HG03432 (cell line): ENCODE measurements at regions not wholly inside any gene's neighbourhood (a gene's known extent, or its start where the extent isn't known, plus 50 kb on each side); places are given as distances from the start of the nearest gene placed in this dataset.
A peak's percentile ranks its signal among the peaks of the same experiment; 100 is the strongest.

Experiments
- ATAC-seq: cut with Tn5 transposase; IDR thresholded peaks from one replicate; pipeline ENCODE4 v1.9.1; 2021; ENCODE audit warnings: mild to moderate bottlenecking, moderate library complexity; ENCODE audit not compliant: unreplicated experiment

- ATAC-seq: peak; percentile 85
These were observed 103.0 kb upstream of the ARHGEF26 start for GRCh38 chr3:154018100-154018696.

- no peak for ATAC-seq
These were observed 98.6 kb upstream of the ARHGEF26 start for GRCh38 chr3:154022606-154023005.

- no peak for ATAC-seq
These were observed 98.0 kb upstream of the ARHGEF26 start for GRCh38 chr3:154023148-154023547.

- no peak for ATAC-seq
These were observed 96.2 kb upstream of the ARHGEF26 start for GRCh38 chr3:154025007-154025406.

- no peak for ATAC-seq
These were observed 91.3 kb upstream of the ARHGEF26 start for GRCh38 chr3:154029926-154030325.

- no peak for ATAC-seq
These were observed 86.3 kb upstream of the ARHGEF26 start for GRCh38 chr3:154034797-154035330.

- ATAC-seq: no peak
These were observed 80.9 kb upstream of the ARHGEF26 start for GRCh38 chr3:154040283-154040682.

GRCh38 chr3:154044671-154045070, 76.5 kb upstream of the ARHGEF26 start:
- no peak for ATAC-seq

GRCh38 chr3:154050216-154050615, 71.0 kb upstream of the ARHGEF26 start:
- no peak for ATAC-seq

GRCh38 chr3:154050766-154051165, 70.4 kb upstream of the ARHGEF26 start:
- no peak for ATAC-seq

- ATAC-seq: no peak
These were observed 61.4 kb upstream of the ARHGEF26 start for GRCh38 chr3:154059833-154060232.

- ATAC-seq: no peak
These were observed 60.8 kb upstream of the ARHGEF26 start for GRCh38 chr3:154060238-154061000.

- ATAC-seq: no peak
These were observed 60.2 kb upstream of the ARHGEF26 start for GRCh38 chr3:154061001-154061370.

- ATAC-seq: no peak
These were observed 58.7 kb upstream of the ARHGEF26 start for GRCh38 chr3:154062513-154062912.

GRCh38 chr3:154071146-154071545, 50.0 kb upstream of the ARHGEF26 start:
- no peak for ATAC-seq
